KOPT-K1 (cell line): ENCODE measurements at regions not wholly inside any gene's neighbourhood (a gene's known extent, or its start where the extent isn't known, plus 50 kb on each side); places are given as distances from the start of the nearest gene placed in this dataset.

ENCODE experiments used
- H3K27ac ChIP-seq: fragments of 200-600 bp; sonication (generic); 2 replicates; pipeline ENCODE4 v1.5.1; 2016; ENCODE audit warnings: antibody characterized with exemption, mild to moderate bottlenecking, low read depth, low read length; ENCODE audit not compliant: poor library complexity, severe bottlenecking
- H3K36me3 ChIP-seq: fragments of 200-600 bp; sonication (generic); 2 replicates; pipeline ENCODE4 v1.5.1; 2017; ENCODE audit warnings: antibody characterized with exemption, mild to moderate bottlenecking, low read length, moderate library complexity; ENCODE audit not compliant: insufficient read depth
- H3K9me3 ChIP-seq: fragments of 200-600 bp; sonication (generic); 2 replicates; pipeline ENCODE4 v1.5.1; 2017; ENCODE audit warnings: antibody characterized with exemption, low read length, mild to moderate bottlenecking; ENCODE audit not compliant: insufficient read depth, poor library complexity, severe bottlenecking

GRCh38 chr6:92339936-92340640 is 1079.3 kb downstream of the EPHA7 start:
- no peaks in the 10 kb centered on the region for H3K36me3 ChIP-seq
- H3K9me3 ChIP-seq, result no peaks in the 10 kb centered on the region
- no peak overlapping the region for H3K27ac ChIP-seq

- H3K36me3 ChIP-seq, result no peaks in the 10 kb centered on the region
Measured at GRCh38 chr6:92337571-92337970, 1081.8 kb downstream of the EPHA7 start.

GRCh38 chr6:92329208-92329847 is 1090.0 kb downstream of the EPHA7 start:
- H3K36me3 ChIP-seq, result no peaks in the 10 kb centered on the region
- H3K9me3 ChIP-seq, result no peaks in the 10 kb centered on the region
- no peak overlapping the region for H3K27ac ChIP-seq

More at GRCh38 chr6:92337571-92337970, 1081.8 kb downstream of the EPHA7 start:
- Histone ChIP-seq H3K27ac (no peak overlapping the region), H3K9me3 (no peaks in the 10 kb centered on the region)

GRCh38 chr6:92315312-92315711 is 1104.0 kb downstream of the EPHA7 start:
- Histone ChIP-seq H3K36me3 (no peaks in the 10 kb centered on the region), H3K9me3 (no peaks in the 10 kb centered on the region), H3K27ac (no peak overlapping the region)

GRCh38 chr6:92297101-92297500 is 1122.3 kb downstream of the EPHA7 start:
- Histone ChIP-seq H3K36me3 (no peaks in the 10 kb centered on the region), H3K9me3 (no peaks in the 10 kb centered on the region), H3K27ac (no peak overlapping the region)

GRCh38 chr6:92292067-92292466 is 1127.3 kb downstream of the EPHA7 start:
- no peaks in the 10 kb centered on the region for H3K9me3 ChIP-seq
- H3K27ac ChIP-seq, result no peak overlapping the region
- H3K36me3 ChIP-seq, result no peaks in the 10 kb centered on the region

GRCh38 chr6:92289831-92290230 is 1129.5 kb downstream of the EPHA7 start:
- no peaks in the 10 kb centered on the region for H3K36me3 ChIP-seq
- H3K9me3 ChIP-seq, result no peaks in the 10 kb centered on the region
- H3K27ac ChIP-seq, result no peak overlapping the region

- Histone ChIP-seq H3K36me3 (no peaks in the 10 kb centered on the region), H3K27ac (no peak overlapping the region), H3K9me3 (no peaks in the 10 kb centered on the region)
Measured at GRCh38 chr6:92281571-92282076, 1137.7 kb downstream of the EPHA7 start.

GRCh38 chr6:92275150-92275549 is 1144.2 kb downstream of the EPHA7 start:
- no peak overlapping the region for H3K27ac ChIP-seq
- H3K36me3 ChIP-seq, result no peaks in the 10 kb centered on the region
- no peaks in the 10 kb centered on the region for H3K9me3 ChIP-seq

- Histone ChIP-seq H3K9me3 (no peaks in the 10 kb centered on the region), H3K36me3 (no peaks in the 10 kb centered on the region), H3K27ac (no peak overlapping the region)
Measured at GRCh38 chr6:92274588-92274987, 1144.8 kb downstream of the EPHA7 start.

GRCh38 chr6:92273694-92274093 is 1145.7 kb downstream of the EPHA7 start:
- H3K36me3 ChIP-seq, result no peaks in the 10 kb centered on the region
- H3K27ac ChIP-seq, result no peak overlapping the region

GRCh38 chr6:92271091-92271490 is 1148.3 kb downstream of the EPHA7 start:
- no peaks in the 10 kb centered on the region for H3K9me3 ChIP-seq
- no peak overlapping the region for H3K27ac ChIP-seq
- no peaks in the 10 kb centered on the region for H3K36me3 ChIP-seq

More at GRCh38 chr6:92273694-92274093, 1145.7 kb downstream of the EPHA7 start:
- no peaks in the 10 kb centered on the region for H3K9me3 ChIP-seq

GRCh38 chr6:92270365-92270764 is 1149.0 kb downstream of the EPHA7 start:
- Histone ChIP-seq H3K27ac (no peak overlapping the region), H3K36me3 (no peaks in the 10 kb centered on the region), H3K9me3 (no peaks in the 10 kb centered on the region)

- no peaks in the 10 kb centered on the region for H3K9me3 ChIP-seq
- H3K36me3 ChIP-seq, result no peaks in the 10 kb centered on the region
- H3K27ac ChIP-seq, result no peak overlapping the region
Measured at GRCh38 chr6:92267335-92267734, 1152.0 kb downstream of the EPHA7 start.

- Histone ChIP-seq H3K27ac (no peak overlapping the region), H3K9me3 (no peaks in the 10 kb centered on the region), H3K36me3 (no peaks in the 10 kb centered on the region)
Measured at GRCh38 chr6:92263864-92264263, 1155.5 kb downstream of the EPHA7 start.

GRCh38 chr6:92259171-92259570 is 1160.2 kb downstream of the EPHA7 start:
- no peak overlapping the region for H3K27ac ChIP-seq
- no peaks in the 10 kb centered on the region for H3K36me3 ChIP-seq
- H3K9me3 ChIP-seq, result no peaks in the 10 kb centered on the region
